MM.1S (cell line): ENCODE measurements at regions not wholly inside any gene's neighbourhood (a gene's known extent, or its start where the extent isn't known, plus 50 kb on each side); places are given as distances from the start of the nearest gene placed in this dataset.

ENCODE experiments used
- DNase-seq: peaks from one replicate; pipeline ENCODE4 v3.0.0-alpha.2; 2015
- H2AFZ ChIP-seq: fragments of 300-600 bp; sonication (generic); 2 replicates; pipeline ENCODE4 v1.6.0; 2016; ENCODE audit warnings: antibody characterized with exemption, low read length
- H3F3A ChIP-seq: fragments of 300-600 bp; sonication (generic); 2 replicates; pipeline ENCODE4 v1.6.1; 2016; ENCODE audit warnings: mild to moderate bottlenecking, antibody characterized with exemption, low read length, moderate library complexity, mixed read lengths; ENCODE audit not compliant: insufficient read depth
- H3K27ac ChIP-seq: fragments of 300-600 bp; sonication (generic); 2 replicates; pipeline ENCODE4 v1.5.1; 2016; ENCODE audit warnings: mild to moderate bottlenecking, low read length
- H3K27me3 ChIP-seq: fragments of 300-600 bp; sonication (generic); replicated peaks from 2 replicates; pipeline ENCODE4 v1.6.0; 2016; ENCODE audit warnings: low read length; ENCODE audit not compliant: insufficient read depth
- H3K36me3 ChIP-seq: fragments of 300-600 bp; sonication (generic); replicated peaks from 2 replicates; pipeline ENCODE4 v1.6.1; 2016; ENCODE audit warnings: mild to moderate bottlenecking, low read length, mixed read lengths; ENCODE audit not compliant: insufficient read depth
- H3K4me1 ChIP-seq: fragments of 300-600 bp; sonication (generic); 2 replicates; pipeline ENCODE4 v1.6.1; 2016; ENCODE audit warnings: low read length, mixed read lengths
- H3K4me2 ChIP-seq: fragments of 300-600 bp; sonication (generic); 2 replicates; pipeline ENCODE4 v1.6.0; 2016; ENCODE audit warnings: low read depth, low read length
- H3K4me3 ChIP-seq: fragments of 300-600 bp; sonication (generic); 2 replicates; pipeline ENCODE4 v1.5.1; 2016; ENCODE audit warnings: low read length, mixed read lengths
- H3K79me2 ChIP-seq: fragments of 300-600 bp; sonication (generic); 2 replicates; pipeline ENCODE4 v1.6.1; 2016; ENCODE audit warnings: mixed run types, low read length, mixed read lengths
- H3K9ac ChIP-seq: fragments of 300-600 bp; sonication (generic); 2 replicates; pipeline ENCODE4 v1.6.1; 2016; ENCODE audit warnings: low read length, mixed read lengths
- H3K9me2 ChIP-seq: fragments of 300-600 bp; sonication (generic); replicated peaks from 2 replicates; pipeline ENCODE4 v1.6.1; 2016; ENCODE audit warnings: mild to moderate bottlenecking, low read length, mixed read lengths; ENCODE audit not compliant: insufficient read depth
- H3K9me3 ChIP-seq: fragments of 300-600 bp; sonication (generic); replicated peaks from 2 replicates; pipeline ENCODE4 v1.6.1; 2016; ENCODE audit warnings: mild to moderate bottlenecking, low read length, mixed read lengths; ENCODE audit not compliant: insufficient read depth
- H4K20me1 ChIP-seq: fragments of 300-600 bp; sonication (generic); 2 replicates; pipeline ENCODE4 v1.6.1; 2016; ENCODE audit warnings: mild to moderate bottlenecking, low read length, moderate library complexity, mixed read lengths; ENCODE audit not compliant: insufficient read depth
- EZH2 ChIP-seq: fragments of 300-600 bp; sonication (generic); optimal IDR thresholded peaks from 2 replicates; pipeline ENCODE3; 2017; ENCODE audit warnings: low read depth, mild to moderate bottlenecking, antibody characterized with exemption, low read length, mixed read lengths
- EZH2phosphoT487 ChIP-seq: fragments of 300-600 bp; sonication (generic); IDR thresholded peaks from 2 replicates; pipeline ENCODE4 v1.6.1; 2018; ENCODE audit warnings: antibody characterized with exemption, low read length
- TF ChIP-seq, protein P1 (sequence below): fragments of 300-600 bp; sonication (generic); IDR thresholded peaks from 2 replicates; pipeline ENCODE4 v1.5.1; 2016; ENCODE audit warnings: antibody characterized with exemption, low read length, mixed read lengths

DNA sequence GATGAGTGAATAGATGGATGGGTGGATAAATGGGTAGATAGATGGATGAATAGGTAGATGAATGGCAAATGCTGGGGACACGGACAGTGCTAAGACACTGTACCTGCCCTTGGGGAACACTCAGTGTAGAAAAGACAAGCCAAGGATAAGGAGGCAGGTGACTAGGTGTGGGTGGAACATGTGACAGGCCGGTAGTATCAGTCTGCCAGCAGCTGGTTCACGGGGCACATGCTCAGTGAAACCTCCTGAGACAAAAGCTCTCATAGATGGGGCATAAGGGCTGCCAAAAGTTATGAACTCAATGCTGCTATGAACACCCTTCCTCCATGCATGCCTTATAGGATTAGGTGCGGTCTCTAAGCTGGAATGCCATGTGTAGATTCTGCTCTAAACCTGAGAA is 71.0 kb downstream of the C5orf15 start:
- H3K79me2 ChIP-seq, result no peaks in the 10 kb centered on the region
- DNase-seq, result peak; percentile 47
- no peaks in the 10 kb centered on the region for H3F3A ChIP-seq
- H3K27ac ChIP-seq, result no peak overlapping the region
- TF ChIP-seq EZH2phosphoT487 (no peak), EZH2 (no peak)
- TF ChIP-seq, protein P1, sequence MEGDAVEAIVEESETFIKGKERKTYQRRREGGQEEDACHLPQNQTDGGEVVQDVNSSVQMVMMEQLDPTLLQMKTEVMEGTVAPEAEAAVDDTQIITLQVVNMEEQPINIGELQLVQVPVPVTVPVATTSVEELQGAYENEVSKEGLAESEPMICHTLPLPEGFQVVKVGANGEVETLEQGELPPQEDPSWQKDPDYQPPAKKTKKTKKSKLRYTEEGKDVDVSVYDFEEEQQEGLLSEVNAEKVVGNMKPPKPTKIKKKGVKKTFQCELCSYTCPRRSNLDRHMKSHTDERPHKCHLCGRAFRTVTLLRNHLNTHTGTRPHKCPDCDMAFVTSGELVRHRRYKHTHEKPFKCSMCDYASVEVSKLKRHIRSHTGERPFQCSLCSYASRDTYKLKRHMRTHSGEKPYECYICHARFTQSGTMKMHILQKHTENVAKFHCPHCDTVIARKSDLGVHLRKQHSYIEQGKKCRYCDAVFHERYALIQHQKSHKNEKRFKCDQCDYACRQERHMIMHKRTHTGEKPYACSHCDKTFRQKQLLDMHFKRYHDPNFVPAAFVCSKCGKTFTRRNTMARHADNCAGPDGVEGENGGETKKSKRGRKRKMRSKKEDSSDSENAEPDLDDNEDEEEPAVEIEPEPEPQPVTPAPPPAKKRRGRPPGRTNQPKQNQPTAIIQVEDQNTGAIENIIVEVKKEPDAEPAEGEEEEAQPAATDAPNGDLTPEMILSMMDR, result no peak
- H3K36me3 ChIP-seq, result no peaks in the 10 kb centered on the region
- H3K4me3 ChIP-seq, result no peak overlapping the region
- H2AFZ ChIP-seq, result no peak overlapping the region
- H3K4me1 ChIP-seq, result peaks cover 27% of the 10 kb centered on the region
- no peak overlapping the region for H3K9ac ChIP-seq
- H3K9me2 ChIP-seq, result no peaks in the 10 kb centered on the region
- H4K20me1 ChIP-seq, result no peaks in the 10 kb centered on the region
- H3K4me2 ChIP-seq, result no peak overlapping the region
- H3K27me3 ChIP-seq, result no peaks in the 10 kb centered on the region
- H3K9me3 ChIP-seq, result no peaks in the 10 kb centered on the region

- TF ChIP-seq, protein P1, result no peak
- TF ChIP-seq EZH2 (no peak), EZH2phosphoT487 (no peak)
- no peaks in the 10 kb centered on the region for H4K20me1 ChIP-seq
- H3K4me3 ChIP-seq, result no peak overlapping the region
- H3F3A ChIP-seq, result no peaks in the 10 kb centered on the region
- no peaks in the 10 kb centered on the region for H3K27me3 ChIP-seq
- no peaks in the 10 kb centered on the region for H3K36me3 ChIP-seq
- H3K27ac ChIP-seq, result no peak overlapping the region
- H3K4me1 ChIP-seq, result peaks cover 27% of the 10 kb centered on the region
- H2AFZ ChIP-seq, result no peak overlapping the region
- no peak for DNase-seq
- no peaks in the 10 kb centered on the region for H3K9me3 ChIP-seq
- no peaks in the 10 kb centered on the region for H3K9me2 ChIP-seq
- no peak overlapping the region for H3K4me2 ChIP-seq
- no peak overlapping the region for H3K9ac ChIP-seq
- H3K79me2 ChIP-seq, result no peaks in the 10 kb centered on the region
Measured at GRCh38 chr5:133896873-133897272, 71.6 kb downstream of the C5orf15 start.

- H3K27ac ChIP-seq, result no peak overlapping the region
- H3K4me1 ChIP-seq, result peaks cover 27% of the 10 kb centered on the region
- H3K9ac ChIP-seq, result no peak overlapping the region
- H3K9me3 ChIP-seq, result no peaks in the 10 kb centered on the region
- H3K36me3 ChIP-seq, result no peaks in the 10 kb centered on the region
- no peaks in the 10 kb centered on the region for H4K20me1 ChIP-seq
- H3F3A ChIP-seq, result no peaks in the 10 kb centered on the region
- peak overlapping the region; percentile 52 for H3K4me2 ChIP-seq
- no peaks in the 10 kb centered on the region for H3K9me2 ChIP-seq
- DNase-seq, result peak; percentile 47
- H3K27me3 ChIP-seq, result no peaks in the 10 kb centered on the region
- no peaks in the 10 kb centered on the region for H3K79me2 ChIP-seq
- no peak overlapping the region for H3K4me3 ChIP-seq
- TF ChIP-seq EZH2phosphoT487 (no peak), EZH2 (no peak)
- TF ChIP-seq, protein P1, result no peak
- peak overlapping the region; percentile 49; the same call in 1 of the 2 replicates for H2AFZ ChIP-seq
Measured at GRCh38 chr5:133895979-133896845, 72.2 kb downstream of the C5orf15 start.
